Activated naive CD8-positive, alpha-beta T cell (primary cell): ENCODE measurements at regions not wholly inside any gene's neighbourhood (a gene's known extent, or its start where the extent isn't known, plus 50 kb on each side); places are given as distances from the start of the nearest gene placed in this dataset.
"Not testable (repeated sequence)": the region's sequence is repeated elsewhere in the genome, so short reads cannot be mapped to it uniquely, and the experiment has no call there.

ENCODE experiments used
- H3K27ac Mint-ChIP-seq: one replicate; pipeline ENCODE4 v1.8.0; 2021; ENCODE audit warnings: mixed read lengths
- H3K27me3 Mint-ChIP-seq: one replicate; pipeline ENCODE4 v1.8.0; 2021; ENCODE audit warnings: mixed read lengths
- H3K36me3 Mint-ChIP-seq: one replicate; pipeline ENCODE4 v1.8.0; 2021; ENCODE audit warnings: mixed read lengths
- H3K4me1 Mint-ChIP-seq: one replicate; pipeline ENCODE4 v1.8.0; 2021; ENCODE audit warnings: low read depth, mixed read lengths
- H3K4me3 Mint-ChIP-seq: one replicate; pipeline ENCODE4 v1.8.0; 2021; ENCODE audit warnings: mild to moderate bottlenecking, mixed read lengths
- H3K9me3 Mint-ChIP-seq: one replicate; pipeline ENCODE4 v1.8.0; 2021; ENCODE audit warnings: low read depth, mixed read lengths

DNA sequence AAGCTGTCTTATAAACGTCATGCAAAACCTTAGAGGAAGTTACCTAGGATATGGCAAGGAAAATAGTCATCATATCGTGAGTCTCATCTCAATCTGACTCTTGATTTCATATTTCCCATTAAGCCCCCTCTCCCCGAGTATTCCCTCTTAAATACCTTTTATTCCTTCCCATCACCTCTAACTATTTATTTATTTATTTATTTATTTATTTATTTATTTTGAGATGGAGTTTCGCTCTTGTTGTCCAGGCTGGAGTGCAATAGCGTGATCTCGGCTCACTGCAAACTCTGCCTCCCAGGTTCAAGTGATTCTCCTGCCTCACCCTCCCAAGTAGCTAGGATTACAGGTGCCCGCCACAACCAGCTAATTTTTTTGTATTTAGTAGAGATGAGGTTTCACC, 260.4 kb downstream of the SHOX2 start:
- H3K27me3 Mint-ChIP-seq, H3K27ac Mint-ChIP-seq, H3K4me1 Mint-ChIP-seq, H3K36me3 Mint-ChIP-seq, H3K4me3 Mint-ChIP-seq, H3K9me3 Mint-ChIP-seq: not testable (repeated sequence)

DNA sequence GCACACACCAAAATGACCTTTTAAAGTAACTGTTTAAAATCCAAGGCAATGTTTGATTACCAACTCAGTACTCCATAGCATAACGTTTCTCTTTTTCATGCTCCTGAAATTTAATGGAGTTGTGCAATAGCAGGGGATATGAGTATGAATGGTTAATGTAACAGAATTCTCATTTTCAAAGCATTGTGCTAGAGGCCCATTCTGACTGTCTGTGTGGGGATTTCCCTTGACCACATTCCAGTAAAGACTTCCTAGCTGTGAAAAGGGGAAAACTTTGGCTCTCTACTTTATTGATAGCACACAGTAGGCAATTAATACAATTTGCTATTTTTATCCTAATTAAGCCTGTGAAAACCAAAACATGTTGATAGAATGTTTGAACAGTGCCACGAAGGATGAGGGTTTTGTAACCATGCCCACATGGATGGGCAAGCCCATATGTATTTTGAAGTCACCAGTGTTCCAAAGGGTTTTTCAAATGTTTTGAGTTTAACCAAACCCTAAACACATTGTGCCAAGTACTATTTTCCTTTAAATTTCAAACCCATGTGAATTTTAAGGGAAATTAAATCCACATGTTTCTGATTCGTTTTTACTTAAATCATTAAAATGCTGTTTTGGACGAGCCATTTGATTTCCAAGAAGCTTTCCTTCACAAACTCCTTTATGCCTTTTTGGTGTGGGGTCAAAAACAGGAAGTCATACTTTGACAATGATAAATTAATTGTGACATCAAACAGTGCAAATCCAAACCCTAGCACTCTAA, 261.2 kb downstream of the SHOX2 start:
- no peaks in the 10 kb centered on the region for H3K4me1 Mint-ChIP-seq
- no peaks in the 10 kb centered on the region for H3K36me3 Mint-ChIP-seq
- H3K9me3 Mint-ChIP-seq = no peaks in the 10 kb centered on the region
- no peak overlapping the region for H3K4me3 Mint-ChIP-seq
- H3K27ac Mint-ChIP-seq = no peak overlapping the region
- peaks cover 3% of the 10 kb centered on the region for H3K27me3 Mint-ChIP-seq

DNA sequence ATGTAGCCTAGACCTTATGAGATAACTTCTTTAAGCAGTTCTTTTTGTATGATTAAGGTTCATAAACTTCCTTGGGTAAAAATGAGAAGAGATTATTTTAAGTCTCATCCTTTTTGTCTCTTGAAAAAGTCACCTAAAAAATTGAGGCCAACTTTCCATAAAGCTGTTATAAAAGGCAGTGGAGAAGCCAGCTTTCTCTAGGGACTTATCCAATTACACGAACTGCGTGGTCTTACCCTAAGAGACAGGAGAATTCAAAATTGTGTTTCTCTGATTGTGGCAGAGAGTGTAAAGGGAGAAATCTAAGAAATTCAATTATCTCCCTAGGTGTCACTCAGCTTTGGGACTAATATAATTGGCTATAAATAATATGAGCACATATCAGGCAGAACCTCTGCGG, 262.0 kb downstream of the SHOX2 start:
- Mint-ChIP-seq H3K27me3 (peaks cover 1% of the 10 kb centered on the region), H3K27ac (no peak overlapping the region), H3K36me3 (no peaks in the 10 kb centered on the region), H3K4me1 (no peaks in the 10 kb centered on the region), H3K9me3 (no peaks in the 10 kb centered on the region), H3K4me3 (no peak overlapping the region)

DNA sequence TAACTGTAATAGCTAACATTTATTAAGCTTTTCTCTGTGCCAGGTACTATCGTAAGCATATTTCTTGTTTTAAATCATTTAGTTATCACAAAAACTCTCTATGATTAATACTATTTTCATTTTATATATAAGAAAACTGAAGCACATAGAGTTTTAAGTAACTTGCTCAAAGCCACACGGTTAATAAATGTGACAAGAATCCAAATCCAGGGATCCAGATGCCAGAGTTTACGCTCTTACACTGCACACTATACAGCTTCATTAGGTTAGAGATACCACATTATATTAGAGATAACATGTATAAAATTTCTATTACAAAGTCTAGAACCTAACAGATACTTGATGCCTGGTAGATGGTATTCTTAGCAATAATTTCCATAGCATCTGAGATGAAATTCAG, 265.2 kb downstream of the SHOX2 start:
- H3K27ac Mint-ChIP-seq = no peak overlapping the region
- H3K4me1 Mint-ChIP-seq = no peaks in the 10 kb centered on the region
- H3K27me3 Mint-ChIP-seq = no peaks in the 10 kb centered on the region
- H3K4me3 Mint-ChIP-seq = no peak overlapping the region
- H3K9me3 Mint-ChIP-seq = no peaks in the 10 kb centered on the region
- H3K36me3 Mint-ChIP-seq = no peaks in the 10 kb centered on the region

DNA sequence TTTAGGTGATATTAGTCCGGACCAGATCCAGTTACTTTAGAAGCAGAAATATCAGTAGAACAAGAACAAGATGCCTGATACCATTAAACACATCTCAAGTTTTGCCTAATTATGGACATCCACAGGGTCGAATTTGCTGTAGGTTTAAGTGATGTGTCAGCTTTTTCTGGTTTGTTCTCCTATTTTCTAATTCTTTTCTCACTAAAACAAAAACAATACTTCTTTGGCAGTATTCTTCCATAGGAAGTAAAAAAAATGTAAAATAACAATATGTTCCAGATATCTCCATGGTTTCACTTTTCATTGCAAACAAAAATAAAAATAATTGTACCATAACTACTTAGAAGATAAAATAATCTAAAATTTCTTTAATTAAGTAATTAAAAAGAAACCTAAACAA, 265.7 kb downstream of the SHOX2 start:
- Mint-ChIP-seq H3K27me3 (no peaks in the 10 kb centered on the region), H3K4me3 (no peak overlapping the region), H3K4me1 (no peaks in the 10 kb centered on the region), H3K9me3 (no peaks in the 10 kb centered on the region), H3K27ac (no peak overlapping the region), H3K36me3 (no peaks in the 10 kb centered on the region)

DNA sequence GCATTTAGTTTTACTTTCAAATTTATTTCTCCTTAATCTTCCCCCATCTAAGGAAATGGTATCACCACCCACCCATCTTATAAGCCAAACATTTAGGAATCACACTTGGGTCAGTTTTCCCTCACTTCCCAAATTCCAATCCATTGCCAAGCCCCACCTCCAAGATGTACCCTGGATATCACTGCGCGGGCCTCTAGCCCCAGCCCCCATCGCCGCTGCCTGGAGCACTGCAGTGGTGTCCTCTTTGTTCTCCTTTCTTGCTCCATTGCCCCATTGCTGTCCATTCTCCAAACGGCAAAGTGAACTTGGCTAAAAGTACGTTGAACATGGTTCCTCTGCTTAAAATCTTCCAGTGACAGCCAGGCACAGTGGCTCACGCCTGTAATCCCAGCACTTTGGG, 267.8 kb downstream of the SHOX2 start:
- peaks cover 3% of the 10 kb centered on the region for H3K27me3 Mint-ChIP-seq
- H3K36me3 Mint-ChIP-seq = no peaks in the 10 kb centered on the region
- H3K4me1 Mint-ChIP-seq = no peaks in the 10 kb centered on the region
- no peaks in the 10 kb centered on the region for H3K9me3 Mint-ChIP-seq
- no peak overlapping the region for H3K4me3 Mint-ChIP-seq
- H3K27ac Mint-ChIP-seq = no peak overlapping the region

DNA sequence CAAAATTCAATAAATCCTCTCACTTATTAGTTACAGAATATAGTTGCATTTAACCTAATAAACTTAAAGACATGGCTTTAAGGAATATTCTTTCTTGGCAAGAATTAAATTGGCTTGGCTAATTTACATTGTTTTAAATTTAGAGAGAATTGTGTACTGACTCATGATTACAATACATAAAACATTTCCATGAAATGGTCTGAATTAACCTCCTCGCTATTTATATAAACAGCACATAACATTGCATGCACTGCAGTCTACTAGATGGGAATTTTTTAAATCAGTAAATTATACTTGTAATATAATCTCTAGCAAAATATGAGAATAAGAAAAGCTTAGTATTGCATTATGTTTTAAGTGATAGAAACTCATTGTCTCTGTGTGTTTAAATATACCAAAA, 268.9 kb downstream of the SHOX2 start:
- Mint-ChIP-seq H3K4me3 (no peak overlapping the region), H3K36me3 (no peaks in the 10 kb centered on the region), H3K4me1 (no peaks in the 10 kb centered on the region), H3K9me3 (no peaks in the 10 kb centered on the region), H3K27me3 (peaks cover 3% of the 10 kb centered on the region), H3K27ac (no peak overlapping the region)

DNA sequence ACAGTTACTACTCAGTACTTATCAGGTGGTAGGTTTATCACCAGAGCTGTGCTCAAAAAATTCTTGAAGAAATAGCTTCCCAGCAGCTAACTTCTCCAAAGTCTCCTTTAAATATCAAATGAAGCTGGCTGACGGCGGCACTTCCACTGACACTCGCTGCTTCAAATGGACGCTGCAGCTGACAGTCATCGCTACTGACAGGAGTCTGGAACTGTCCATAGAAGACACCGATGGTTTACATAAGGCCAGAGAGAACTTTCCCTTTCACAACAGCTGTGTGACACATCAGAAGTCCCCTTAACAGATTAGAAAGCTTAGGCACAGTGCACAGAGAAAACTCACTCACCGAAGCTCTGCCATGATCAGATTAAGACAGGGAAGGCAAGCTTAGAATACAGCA, 270.2 kb downstream of the SHOX2 start:
- Mint-ChIP-seq H3K27me3 (peaks cover 3% of the 10 kb centered on the region), H3K36me3 (no peaks in the 10 kb centered on the region), H3K4me3 (no peak overlapping the region)

DNA sequence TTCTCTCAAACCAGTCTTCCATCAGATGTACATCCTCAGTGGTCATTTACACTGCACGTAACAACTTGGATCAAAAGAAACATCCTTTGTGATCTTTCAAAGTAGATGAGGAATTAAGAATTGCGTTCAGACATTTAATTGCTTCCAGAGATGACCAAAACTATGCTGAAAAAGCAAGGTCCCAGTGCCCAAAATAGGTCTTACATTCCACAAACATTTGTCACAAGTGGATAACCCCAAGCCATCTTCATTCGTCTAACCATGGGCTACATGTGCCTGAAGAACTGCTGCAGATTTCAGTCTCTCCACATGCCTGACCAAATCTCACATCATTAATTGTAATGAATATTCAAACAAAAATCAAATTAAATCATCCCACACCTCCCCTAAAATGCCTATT, 273.6 kb downstream of the SHOX2 start:
- no peak overlapping the region for H3K4me3 Mint-ChIP-seq
- no peaks in the 10 kb centered on the region for H3K36me3 Mint-ChIP-seq
- peaks cover 3% of the 10 kb centered on the region for H3K27me3 Mint-ChIP-seq
- H3K9me3 Mint-ChIP-seq = peaks cover 11% of the 10 kb centered on the region
- no peak overlapping the region for H3K27ac Mint-ChIP-seq
- H3K4me1 Mint-ChIP-seq = no peaks in the 10 kb centered on the region

More for the DNA sequence above, 270.2 kb downstream of the SHOX2 start:
- no peaks in the 10 kb centered on the region for H3K4me1 Mint-ChIP-seq
- H3K27ac Mint-ChIP-seq = no peak overlapping the region
- H3K9me3 Mint-ChIP-seq = no peaks in the 10 kb centered on the region

DNA sequence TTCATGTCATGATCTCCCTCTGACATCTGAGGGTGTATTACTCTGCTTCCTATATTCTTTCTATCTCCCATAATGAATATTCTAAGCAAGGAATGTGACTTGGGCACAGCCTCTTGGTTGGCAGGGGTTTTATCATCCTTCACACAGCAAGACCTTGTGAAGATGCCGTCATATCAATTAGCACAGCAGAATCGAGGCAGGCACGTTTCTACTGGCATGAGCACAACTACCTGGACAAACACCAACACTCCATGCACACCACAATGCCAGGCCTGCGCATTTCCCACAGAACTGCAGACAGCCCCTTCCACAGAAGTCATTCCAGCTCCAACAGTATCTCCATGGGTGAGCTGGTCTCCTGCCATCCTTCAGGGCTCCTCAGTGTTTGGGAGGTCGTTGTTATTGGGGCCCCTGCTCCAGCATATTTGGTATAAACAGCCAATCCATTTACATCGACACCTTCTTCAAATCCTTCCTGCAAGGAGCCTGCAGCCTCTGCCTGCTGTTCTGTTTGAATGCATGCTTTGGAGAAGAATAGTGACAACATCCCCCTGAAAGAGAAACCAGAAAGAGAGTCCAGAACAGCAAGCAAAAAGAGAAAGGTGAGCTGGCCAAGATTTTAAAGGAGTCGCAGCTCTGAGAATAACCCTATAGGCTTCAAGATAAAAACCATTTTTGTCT, 275.5 kb downstream of the SHOX2 start:
- no peaks in the 10 kb centered on the region for H3K36me3 Mint-ChIP-seq
- H3K9me3 Mint-ChIP-seq = peaks cover 11% of the 10 kb centered on the region
- no peaks in the 10 kb centered on the region for H3K4me1 Mint-ChIP-seq
- H3K4me3 Mint-ChIP-seq = no peak overlapping the region
- peaks cover 3% of the 10 kb centered on the region for H3K27me3 Mint-ChIP-seq
- no peak overlapping the region for H3K27ac Mint-ChIP-seq

DNA sequence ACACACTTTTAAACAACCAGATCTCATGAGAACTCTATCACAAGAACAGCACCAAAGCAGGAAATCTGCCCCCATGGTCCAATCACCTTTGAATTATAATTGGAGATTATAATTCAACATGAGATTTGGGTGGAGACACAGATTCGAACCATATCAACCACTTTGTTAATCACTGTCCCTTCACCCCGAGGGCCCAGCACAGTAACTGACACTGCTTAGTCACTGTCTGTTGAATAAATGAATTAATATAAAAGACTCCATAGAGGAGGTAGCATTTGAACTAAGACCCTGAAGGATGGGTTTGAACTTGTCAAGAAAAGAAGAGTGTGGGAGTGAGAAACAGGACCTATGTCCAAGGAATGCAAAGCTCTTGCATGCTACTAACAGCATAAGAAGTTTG, 276.4 kb downstream of the SHOX2 start:
- no peaks in the 10 kb centered on the region for H3K36me3 Mint-ChIP-seq
- peaks cover 11% of the 10 kb centered on the region for H3K9me3 Mint-ChIP-seq
- H3K27ac Mint-ChIP-seq = no peak overlapping the region
- no peak overlapping the region for H3K4me3 Mint-ChIP-seq
- H3K27me3 Mint-ChIP-seq = peaks cover 3% of the 10 kb centered on the region
- no peaks in the 10 kb centered on the region for H3K4me1 Mint-ChIP-seq

DNA sequence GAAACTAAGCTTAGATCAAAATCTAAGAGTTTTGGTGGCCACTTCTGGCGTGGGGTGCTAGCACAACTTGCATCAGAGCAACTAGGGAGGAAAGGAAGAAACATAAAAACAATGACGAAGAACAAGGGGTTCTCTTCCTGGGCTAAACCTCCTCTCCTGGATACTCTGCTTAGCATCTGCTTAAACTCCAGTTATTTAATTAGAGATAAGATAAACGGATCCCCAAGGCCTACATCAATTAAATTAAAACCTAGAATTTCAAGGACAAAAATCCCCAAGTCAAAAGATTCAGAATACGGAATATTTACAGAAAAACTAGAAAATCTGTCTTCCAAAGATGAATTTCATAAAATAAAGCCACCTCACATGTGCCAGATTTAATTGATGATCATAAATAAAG, 281.9 kb downstream of the SHOX2 start:
- Mint-ChIP-seq H3K36me3 (no peaks in the 10 kb centered on the region), H3K9me3 (peaks cover 6% of the 10 kb centered on the region), H3K27ac (no peak overlapping the region), H3K4me1 (no peaks in the 10 kb centered on the region), H3K4me3 (no peak overlapping the region), H3K27me3 (no peaks in the 10 kb centered on the region)

DNA sequence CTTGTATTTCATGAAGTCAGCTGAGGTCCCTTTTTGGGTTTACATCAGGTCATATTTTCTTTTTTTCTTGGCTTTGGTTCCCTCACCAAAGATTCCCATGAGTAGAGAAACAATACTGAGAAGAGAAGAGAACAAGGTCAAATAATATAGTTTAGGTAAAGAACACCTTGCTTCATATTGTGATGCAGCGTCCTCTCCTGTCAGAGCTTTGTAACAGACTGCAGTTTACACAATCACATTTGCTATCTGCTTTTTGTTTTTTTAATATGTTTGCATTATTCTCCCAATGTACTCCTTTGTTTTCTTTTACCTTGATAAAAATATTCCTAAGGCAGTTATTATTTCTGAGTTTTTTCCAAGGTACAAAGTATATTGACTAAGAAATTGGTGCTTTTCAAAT, 283.2 kb downstream of the SHOX2 start:
- Mint-ChIP-seq H3K36me3 (no peaks in the 10 kb centered on the region), H3K4me3 (no peak overlapping the region), H3K9me3 (no peaks in the 10 kb centered on the region), H3K4me1 (no peaks in the 10 kb centered on the region), H3K27me3 (no peaks in the 10 kb centered on the region), H3K27ac (no peak overlapping the region)

DNA sequence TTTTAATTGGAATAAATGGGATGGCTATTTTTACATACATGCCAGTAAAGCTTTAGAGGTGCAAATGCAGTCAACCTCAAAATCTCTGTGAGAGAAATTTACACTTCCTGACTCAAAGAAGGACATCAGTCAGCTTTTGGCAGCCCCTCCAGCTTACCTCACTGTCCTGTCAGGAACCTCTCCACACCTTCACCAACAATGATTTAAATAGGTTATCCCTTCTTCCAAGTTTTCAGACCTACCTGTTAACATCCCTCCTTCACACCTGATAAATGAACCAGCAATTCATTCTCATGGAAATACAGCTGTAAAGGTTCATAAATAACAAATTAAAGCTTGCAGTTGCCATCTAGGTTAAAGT, 286.1 kb downstream of the SHOX2 start:
- H3K27me3 Mint-ChIP-seq = no peaks in the 10 kb centered on the region
- no peak overlapping the region for H3K4me3 Mint-ChIP-seq
- no peak overlapping the region for H3K27ac Mint-ChIP-seq
- H3K36me3 Mint-ChIP-seq = no peaks in the 10 kb centered on the region
- H3K9me3 Mint-ChIP-seq = no peaks in the 10 kb centered on the region
- no peaks in the 10 kb centered on the region for H3K4me1 Mint-ChIP-seq

DNA sequence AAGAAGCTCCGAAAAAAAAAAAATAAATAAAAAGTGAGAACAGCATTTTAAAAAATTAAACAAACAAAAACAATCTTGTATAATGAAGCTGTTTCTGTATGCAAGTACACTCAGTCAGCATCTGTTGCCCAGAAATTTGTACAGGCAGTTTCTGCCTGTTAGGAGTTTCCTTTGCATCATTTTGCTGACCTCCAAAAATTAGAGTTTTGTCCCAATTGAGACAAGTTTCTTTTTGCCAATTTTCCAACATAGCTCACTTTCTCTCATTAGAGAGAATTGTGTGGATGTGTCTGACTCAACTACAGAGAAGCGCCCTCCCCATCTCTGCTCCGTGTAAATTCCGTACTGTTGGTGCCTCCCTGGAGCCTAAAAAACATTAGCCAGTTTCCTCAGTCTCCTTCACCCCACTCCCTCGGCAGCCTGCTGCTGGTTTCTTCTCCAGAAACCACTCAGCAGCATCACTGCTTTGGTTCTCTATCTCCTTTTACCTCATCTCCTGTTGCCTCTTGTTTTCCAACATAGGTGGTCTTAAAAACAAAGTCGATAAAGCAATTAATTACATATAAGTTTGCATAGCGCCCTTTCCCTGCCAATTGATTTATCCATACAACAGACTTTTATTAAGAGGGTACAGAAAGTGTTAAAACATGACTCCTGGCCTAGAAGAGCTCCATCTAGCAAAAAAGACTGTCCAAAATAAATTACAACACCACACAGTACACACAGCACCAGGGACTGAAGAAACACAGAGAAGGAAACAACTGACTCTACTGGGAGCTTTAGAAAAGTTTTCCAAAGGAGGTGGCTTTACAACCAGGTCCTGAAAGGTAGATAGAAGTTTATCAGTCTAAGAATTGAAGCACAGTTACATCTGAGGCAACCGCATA, 286.7 kb downstream of the SHOX2 start:
- no peak overlapping the region for H3K27ac Mint-ChIP-seq
- no peaks in the 10 kb centered on the region for H3K36me3 Mint-ChIP-seq
- no peaks in the 10 kb centered on the region for H3K9me3 Mint-ChIP-seq
- H3K4me1 Mint-ChIP-seq = no peaks in the 10 kb centered on the region
- H3K27me3 Mint-ChIP-seq = no peaks in the 10 kb centered on the region
- no peak overlapping the region for H3K4me3 Mint-ChIP-seq
